HG03060 (cell line): ENCODE measurements at regions not wholly inside any gene's neighbourhood (a gene's known extent, or its start where the extent isn't known, plus 50 kb on each side); places are given as distances from the start of the nearest gene placed in this dataset.

ENCODE experiments used
- ATAC-seq: cut with Tn5 transposase; IDR thresholded peaks from one replicate; pipeline ENCODE4 v1.9.1; 2021; ENCODE audit warnings: low read depth, moderate number of reproducible peaks; ENCODE audit not compliant: unreplicated experiment

DNA sequence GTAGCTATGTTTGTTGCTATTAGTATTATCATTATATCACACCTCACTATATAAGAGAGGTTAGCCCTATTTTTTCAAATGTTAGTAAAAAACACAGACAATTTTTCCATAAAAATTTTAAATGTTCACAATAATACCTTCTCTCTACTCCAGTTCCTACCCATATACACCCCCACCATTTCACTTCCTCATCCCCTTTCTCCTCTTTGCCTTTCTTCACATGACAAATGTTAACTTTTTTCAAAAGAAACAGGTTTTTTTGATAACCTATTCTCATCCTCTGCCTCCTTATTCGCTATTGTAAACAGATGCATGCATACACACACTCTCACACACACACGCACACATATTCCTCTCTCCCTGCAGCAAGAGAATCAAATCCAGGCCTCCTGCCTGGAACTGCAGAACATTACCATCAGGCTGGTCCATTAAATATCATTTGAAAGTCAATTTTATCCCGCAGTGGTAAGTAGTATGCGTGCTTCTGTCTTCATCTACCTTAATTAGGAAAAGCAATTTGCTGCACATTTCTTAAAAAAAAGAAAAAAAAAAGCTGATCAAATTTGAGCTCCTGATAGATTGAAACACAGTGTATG lies 55.5 kb downstream of the MID1IP1 start:
- ATAC-seq: no peak

DNA sequence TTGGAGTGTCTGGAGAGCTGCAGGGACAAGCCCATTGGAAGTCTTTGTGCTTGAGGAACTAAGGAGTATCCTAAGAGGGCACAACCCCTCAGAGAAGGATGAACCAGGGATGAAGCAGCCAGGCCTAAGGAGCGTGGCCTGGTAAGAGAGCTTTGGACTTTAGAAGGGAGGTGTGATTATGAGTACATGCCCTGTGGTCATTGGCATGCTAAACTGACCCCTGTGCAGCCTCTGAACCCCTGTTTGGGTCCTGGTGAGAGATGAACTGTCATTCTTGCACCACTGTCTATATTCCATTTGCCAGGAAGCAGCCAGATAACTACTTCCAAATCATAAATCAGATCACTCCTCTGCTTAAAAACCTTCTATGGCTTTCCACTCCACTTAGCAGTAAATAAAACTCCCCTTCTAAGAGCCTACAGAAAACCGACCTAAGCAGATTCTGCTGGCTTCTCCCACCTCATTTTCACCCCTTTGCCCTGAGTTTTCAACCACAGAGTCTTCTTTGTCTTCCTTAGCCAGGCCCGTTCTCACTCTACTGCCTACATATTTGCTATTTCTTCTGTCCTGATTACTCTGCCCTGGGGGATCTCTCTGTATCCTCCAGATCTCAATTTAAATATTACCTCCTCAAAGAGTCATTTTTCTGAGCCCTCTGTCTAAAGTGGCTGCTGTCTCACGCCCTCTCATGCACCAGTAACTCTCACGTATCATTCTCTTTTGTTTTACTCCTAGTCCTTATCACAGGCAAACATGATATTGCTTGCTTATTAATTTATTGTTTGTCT lies 56.7 kb downstream of the MID1IP1 start:
- ATAC-seq: no peak

DNA sequence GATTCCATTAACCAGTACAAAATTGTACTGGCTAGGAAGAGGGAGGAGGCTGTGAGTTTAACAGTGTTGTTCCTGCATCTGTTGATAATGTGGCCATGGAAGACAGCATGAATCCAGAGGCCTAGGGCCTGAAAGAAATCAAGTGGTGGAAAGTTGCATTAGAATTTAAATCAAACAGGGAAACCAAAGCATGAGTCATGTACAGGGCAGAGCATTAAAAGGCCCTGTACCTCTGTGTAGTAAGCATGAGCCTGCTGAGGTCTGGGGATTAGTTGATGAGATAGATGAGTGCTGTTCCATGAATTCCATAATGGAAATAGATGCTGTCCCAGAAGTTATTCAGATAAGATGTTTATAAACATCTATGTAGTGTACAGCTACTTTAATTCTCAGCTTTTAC lies 58.3 kb downstream of the MID1IP1 start:
- no peak for ATAC-seq

DNA sequence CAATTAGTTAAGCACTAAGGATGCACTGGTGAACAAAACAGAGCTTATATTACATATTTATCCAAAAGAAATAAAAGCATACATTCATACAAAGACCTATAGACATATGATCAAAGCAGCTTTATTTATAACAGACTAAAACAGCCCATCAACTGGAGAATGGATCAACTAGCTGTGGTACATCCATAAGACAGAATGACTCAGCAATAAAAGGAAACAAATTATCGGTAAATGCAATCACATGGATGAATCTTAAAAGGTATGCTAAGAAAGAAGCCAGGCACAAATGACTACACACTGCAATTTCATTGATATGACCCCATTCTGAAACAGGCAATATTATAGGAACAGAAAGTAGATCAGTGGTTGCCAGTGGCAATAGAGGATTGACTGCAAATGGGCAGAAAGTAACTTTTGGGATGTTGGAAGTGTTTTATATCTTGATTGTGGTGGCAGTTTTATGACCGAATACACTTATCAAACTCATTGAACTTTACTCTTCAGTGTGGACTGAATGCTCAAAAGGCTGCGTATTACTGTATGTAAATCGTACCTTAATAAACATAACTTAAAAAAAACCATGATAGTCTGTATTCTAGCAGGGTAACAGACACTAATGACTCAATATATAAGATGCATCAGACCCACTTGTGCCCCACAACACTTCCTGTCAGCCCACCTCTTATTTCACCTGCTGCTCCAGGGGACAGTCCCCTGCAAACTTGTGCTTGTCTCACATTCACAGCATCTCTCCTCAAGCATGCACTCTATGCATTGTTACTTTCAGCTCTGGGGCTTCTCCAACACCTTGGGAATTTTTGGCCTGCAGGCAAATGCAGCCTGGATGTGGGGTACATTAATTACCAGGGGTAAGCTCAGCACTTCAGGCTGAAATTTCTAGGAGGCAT lies 59.1 kb downstream of the MID1IP1 start:
- ATAC-seq: no peak

DNA sequence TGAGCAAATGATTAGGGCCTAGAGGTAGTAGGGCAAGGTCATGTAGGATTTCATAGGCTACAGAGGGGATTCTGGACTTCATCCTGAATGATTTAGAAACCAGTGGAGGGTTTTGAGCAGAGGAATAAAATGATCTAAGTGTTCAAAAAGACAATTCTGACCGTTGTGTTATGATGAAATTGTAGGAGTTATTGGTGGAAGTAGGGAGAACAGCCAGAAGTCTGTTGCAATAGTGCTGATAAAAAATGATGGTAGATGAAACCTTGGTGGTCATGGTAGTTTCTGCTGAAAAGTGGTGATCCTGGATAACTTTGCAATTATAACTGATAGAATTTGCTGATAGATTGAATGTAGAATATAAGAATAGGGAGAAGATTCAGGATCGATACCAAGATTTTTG lies 60.2 kb downstream of the MID1IP1 start:
- no peak for ATAC-seq

- no peak for ATAC-seq
Measured at GRCh38 chrX:38862100-38862499, 60.8 kb downstream of the MID1IP1 start.

DNA sequence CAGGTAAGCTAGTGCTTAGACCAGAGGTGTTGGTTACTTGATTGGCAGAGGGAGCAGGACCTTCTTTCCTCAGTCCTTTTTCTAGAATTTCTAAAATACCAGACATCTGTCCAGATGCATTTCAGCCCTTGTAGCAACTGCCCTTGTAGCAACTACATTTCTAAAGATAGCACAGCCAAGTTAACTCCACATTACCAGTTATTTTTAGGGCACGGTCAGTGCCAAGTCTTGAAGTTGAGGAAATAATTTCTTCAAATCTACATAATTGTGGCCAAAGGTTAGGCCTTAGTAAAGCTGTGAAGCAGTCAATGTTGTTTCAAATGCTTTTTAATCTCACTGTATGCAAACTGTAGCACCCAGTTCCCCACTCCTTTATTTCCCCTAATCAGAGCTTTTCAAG lies 62.9 kb downstream of the MID1IP1 start:
- no peak for ATAC-seq

- ATAC-seq: no peak
Measured at GRCh38 chrX:38868321-38868720, 67.1 kb downstream of the MID1IP1 start.

DNA sequence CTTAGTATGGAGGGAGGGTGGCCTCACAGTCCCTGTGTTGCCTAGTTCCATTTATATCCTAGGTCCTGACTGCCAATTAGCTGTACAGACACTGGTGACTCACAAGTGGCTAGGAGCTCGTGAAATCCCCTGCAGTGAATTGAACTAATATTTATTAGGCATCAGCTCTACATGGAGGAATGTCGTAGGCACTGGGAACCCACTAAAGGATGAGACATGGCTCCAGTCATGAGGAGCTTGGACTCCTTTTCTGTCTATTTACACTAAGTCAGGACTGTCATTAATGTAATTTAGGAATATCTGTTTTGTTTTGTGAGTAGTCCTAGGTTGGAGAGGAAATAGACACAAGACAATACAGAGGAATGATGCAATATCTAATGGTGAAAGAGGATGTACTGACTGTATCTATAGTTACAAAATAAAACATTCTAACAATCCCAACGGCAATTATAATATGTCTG lies 67.7 kb downstream of the MID1IP1 start:
- no peak for ATAC-seq

- no peak for ATAC-seq
Measured at GRCh38 chrX:38870361-38870895, 69.2 kb downstream of the MID1IP1 start.

DNA sequence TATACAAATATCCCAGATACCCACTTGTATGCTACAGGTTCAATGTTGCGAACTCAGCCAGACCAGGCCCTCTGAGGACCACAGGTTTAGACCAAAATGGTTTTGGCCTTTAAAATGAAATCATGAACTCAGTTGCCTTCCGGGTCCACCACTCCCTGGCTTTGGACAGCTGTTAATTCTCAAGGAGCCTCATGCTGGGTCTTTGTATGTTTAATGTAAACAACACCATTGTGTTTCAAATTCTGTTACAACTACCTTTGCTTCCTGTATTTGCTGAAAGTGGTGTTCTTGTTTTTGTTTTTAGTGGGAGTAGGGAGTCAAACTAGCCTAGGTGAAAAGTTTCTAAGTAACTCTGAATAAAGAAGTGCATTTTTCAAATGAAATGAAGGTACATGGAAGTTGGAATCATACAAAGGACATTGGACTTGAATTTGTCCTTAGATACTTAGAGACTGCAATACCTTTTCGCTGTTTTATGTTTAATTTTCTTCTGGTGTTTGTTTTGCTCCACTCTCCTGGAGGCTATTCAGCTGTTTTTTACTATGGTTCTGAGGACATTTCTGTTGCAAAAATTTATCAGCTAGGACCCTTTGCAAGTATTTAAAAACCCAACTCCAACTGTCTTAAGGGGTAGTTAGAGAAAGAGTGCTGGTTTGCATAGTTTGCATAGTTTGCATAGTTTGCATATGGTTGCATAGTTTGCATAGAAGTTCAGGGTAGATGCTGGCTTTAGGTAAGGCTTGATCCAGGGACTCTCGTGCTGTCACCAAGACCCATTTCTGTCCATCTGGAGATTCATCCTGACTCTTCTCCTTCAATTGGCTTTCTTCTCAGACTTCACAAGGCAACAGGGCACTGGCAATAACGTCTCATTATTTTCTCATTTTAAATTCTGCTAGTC lies 70.1 kb downstream of the MID1IP1 start:
- ATAC-seq: no peak

GRCh38 chrX:38877366-38877765 lies 76.1 kb downstream of the MID1IP1 start:
- no peak for ATAC-seq

DNA sequence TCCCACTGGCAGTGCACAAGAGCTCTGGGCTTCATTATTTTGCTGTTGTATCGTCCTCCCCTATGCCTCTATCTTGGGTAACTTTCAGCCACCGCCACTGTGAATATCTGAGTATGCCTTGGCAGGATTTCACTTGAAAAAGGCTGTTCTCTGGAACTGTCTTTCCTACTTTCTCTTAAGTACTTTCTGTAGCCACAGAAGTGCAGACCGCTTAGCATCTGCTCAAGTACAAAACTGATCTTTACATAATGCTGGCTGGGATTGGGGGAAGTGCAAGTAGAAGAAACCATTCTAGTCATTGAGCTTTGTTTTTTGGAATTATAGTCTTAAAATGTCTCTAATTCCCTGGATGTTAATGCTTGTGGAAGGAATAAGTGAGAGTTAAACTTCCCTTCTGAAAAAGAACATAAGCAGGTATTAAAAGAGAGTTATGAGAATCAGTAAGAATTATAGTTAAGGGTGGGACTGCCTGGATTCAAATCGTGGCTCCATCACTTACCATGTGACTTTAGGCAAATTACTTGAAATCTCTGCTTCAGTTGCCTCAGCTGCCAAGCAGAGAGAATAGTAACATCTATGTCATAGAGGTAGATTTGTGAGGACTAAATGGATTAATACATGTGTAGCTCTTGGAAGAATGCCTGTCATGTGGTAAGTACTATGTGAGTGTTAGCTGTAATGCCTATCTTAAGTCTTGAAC lies 77.5 kb downstream of the MID1IP1 start:
- ATAC-seq: no peak

DNA sequence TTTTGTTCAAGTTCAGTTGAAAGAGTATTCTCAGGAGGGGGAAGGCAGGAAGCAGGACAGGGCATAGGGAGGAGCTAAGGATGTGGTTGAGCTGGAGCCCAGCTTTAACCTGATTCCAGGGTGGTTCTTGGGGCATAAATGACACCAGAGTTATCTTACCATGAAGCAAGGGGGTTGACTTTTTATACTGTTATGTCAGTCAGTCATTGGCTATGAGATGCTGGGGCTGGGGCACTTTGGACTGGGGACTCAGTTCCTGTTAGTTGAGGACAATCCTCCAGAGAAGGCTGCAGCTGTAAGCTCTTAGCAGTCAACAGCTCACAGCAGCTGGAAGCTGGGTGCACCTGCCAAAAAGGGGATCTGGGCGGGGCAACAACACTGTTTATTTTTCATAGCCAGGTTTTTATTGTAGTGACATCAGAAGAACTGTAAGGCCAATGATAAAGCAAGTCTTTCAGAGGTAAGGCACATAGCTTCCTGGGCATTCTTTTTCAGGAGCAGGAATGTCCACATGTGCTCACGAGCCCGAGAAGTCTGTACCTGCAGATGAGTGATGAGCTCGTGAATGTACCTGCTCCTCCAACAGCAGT lies 78.5 kb downstream of the MID1IP1 start:
- peak; percentile 27 for ATAC-seq

DNA sequence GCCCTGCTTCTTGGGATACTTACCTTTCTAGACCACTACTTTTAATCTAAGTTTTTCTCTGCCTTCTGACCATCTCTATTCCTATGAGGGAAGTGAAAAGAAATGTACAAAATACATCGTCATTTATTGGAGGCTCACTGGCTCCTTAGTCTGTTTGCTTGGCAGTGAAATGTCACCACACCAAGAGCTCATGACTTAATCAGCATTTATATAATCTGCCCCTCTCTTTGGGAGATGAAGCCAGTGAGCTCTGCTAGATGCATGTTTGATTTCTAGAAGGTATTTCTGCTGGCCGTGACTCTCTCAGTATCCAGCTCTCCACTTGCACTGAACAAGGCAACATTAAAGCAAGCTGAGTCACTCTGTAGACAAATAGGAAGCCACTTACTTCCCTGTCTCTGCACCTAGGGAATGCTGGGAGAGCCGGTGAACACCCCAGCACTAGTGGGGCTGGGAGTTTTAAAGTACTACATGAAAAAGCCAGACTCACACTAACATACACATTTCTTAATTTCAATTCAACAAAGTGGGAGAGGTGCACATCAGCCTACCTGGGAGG lies 79.1 kb downstream of the MID1IP1 start:
- no peak for ATAC-seq

DNA sequence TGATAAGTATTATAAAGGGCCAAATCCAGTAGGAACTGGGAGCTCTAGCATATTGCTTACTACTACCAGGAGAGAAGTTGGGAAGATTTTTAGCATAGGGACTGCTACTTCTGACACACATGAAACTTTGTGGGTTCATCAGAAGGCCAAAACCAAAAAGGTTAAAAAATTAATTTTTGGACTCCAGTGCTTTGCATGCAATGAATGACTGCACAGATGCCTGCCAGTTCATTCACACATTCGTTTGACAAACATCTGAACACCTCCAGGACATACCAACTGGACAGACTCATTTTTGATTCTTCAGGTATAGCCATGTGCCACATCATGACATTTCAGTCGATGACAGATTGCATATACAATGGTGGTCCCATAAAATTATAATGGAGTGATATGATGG lies 79.8 kb downstream of the MID1IP1 start:
- ATAC-seq: no peak

DNA sequence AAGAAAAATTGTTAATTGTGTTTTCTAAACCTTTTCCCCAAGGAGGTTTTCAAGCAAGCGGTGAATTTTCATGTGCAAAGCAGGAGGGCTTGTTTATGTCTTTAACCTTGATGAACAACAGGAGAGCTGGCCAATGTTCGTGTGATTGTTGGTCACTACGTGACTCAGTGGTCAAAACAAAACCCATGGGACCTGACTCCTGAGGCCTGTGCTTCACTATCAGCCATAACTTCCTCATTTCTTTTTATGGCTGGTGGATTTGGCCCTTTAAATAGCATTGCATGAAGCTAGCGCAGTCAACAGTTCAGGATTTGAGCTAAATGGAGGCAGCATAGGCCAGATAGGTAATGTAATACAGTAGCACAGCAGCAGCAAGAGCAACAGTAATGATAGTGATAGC lies 80.5 kb downstream of the MID1IP1 start:
- ATAC-seq: no peak

GRCh38 chrX:38882894-38883626 lies 81.8 kb downstream of the MID1IP1 start:
- ATAC-seq: no peak
